Osteoblast (primary cell): ENCODE measurements at regions not wholly inside any gene's neighbourhood (a gene's known extent, or its start where the extent isn't known, plus 50 kb on each side); places are given as distances from the start of the nearest gene placed in this dataset.

Experiments
- DNase-seq: peaks from one replicate; pipeline ENCODE4 v3.0.0; 2011; ENCODE audit warnings: low spot score, mixed read lengths; ENCODE audit not compliant: insufficient read length; ENCODE audit errors: missing footprints
- H2AFZ ChIP-seq: 2 replicates; pipeline ENCODE4 v1.6.0; 2011; ENCODE audit warnings: mild to moderate bottlenecking, low read length
- H3K27ac ChIP-seq: 2 replicates; pipeline ENCODE4 v1.5.1; 2011; ENCODE audit warnings: mild to moderate bottlenecking, low read depth, low read length, moderate library complexity
- H3K27me3 ChIP-seq: 2 replicates; pipeline ENCODE4 v1.6.0; 2012; ENCODE audit warnings: mild to moderate bottlenecking, control low read depth, inconsistent platforms, low read length, moderate library complexity; ENCODE audit not compliant: insufficient read depth
- H3K36me3 ChIP-seq: 2 replicates; pipeline ENCODE4 v1.5.1; 2011; ENCODE audit warnings: mild to moderate bottlenecking, low read length, control low read depth, moderate library complexity; ENCODE audit not compliant: insufficient read depth
- H3K4me1 ChIP-seq: 2 replicates; pipeline ENCODE4 v1.5.1; 2011; ENCODE audit warnings: mild to moderate bottlenecking, low read length, control low read depth, moderate library complexity; ENCODE audit not compliant: insufficient read depth
- H3K4me2 ChIP-seq: 2 replicates; pipeline ENCODE4 v1.6.0; 2011; ENCODE audit warnings: mild to moderate bottlenecking, low read length; ENCODE audit not compliant: insufficient read depth
- H3K4me3 ChIP-seq: fragments of 200-600 bp; sonication (generic); 3 replicates; pipeline ENCODE4 v1.5.1; 2012; ENCODE audit warnings: mild to moderate bottlenecking, low read length, inconsistent platforms; ENCODE audit not compliant: insufficient read depth
- H3K79me2 ChIP-seq: 2 replicates; pipeline ENCODE4 v1.6.0; 2012; ENCODE audit warnings: mild to moderate bottlenecking, low read length, control low read depth, inconsistent platforms; ENCODE audit not compliant: insufficient read depth
- H3K9me3 ChIP-seq: 2 replicates; pipeline ENCODE4 v1.5.1; 2011; ENCODE audit warnings: low read depth, low read length, control low read depth
- H4K20me1 ChIP-seq: 2 replicates; pipeline ENCODE4 v1.6.0; 2012; ENCODE audit warnings: mild to moderate bottlenecking, low read length, control low read depth; ENCODE audit not compliant: insufficient read depth
- TF ChIP-seq, protein P1 (sequence below): IDR thresholded peaks from 2 replicates; pipeline ENCODE4 v1.5.1; 2011; ENCODE audit warnings: mild to moderate bottlenecking, low read depth, low read length, moderate library complexity; ENCODE audit errors: extremely low read depth

DNA sequence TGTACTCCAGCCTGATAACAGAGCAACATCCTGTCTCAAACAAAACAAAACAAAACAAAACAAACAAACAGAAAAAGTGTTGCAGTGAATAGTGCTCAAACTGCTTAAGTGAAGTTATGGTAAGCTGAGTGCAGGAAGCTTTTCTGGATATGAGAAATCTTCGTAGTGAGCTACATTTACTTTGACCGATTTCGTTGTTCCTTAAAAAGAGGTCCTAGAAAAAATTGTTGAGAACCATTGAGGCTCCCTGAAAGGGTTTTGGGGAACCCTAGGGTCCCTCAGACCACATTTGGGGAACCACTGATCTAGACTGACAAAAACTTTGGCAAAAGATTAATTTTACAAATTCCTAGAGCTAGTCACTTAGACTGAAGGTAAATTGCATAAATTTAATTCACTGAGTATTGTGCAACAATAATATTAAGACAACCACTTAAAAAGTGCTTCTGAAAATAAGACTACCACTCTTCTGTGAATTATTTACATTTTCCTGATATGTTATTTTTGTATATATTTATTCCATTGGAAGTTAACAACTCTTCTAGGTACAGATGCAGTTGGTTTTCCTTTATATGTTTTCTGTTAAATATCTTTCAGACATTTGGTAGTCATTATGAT lies 149.6 kb downstream of the FHIP1A start:
- Histone ChIP-seq H3K4me3 (no peak overlapping the region), H3K4me2 (no peak overlapping the region), H4K20me1 (no peaks in the 10 kb centered on the region), H2AFZ (no peak overlapping the region), H3K4me1 (no peaks in the 10 kb centered on the region), H3K9me3 (no peaks in the 10 kb centered on the region), H3K27ac (no peak overlapping the region), H3K79me2 (no peaks in the 10 kb centered on the region), H3K36me3 (no peaks in the 10 kb centered on the region), H3K27me3 (no peaks in the 10 kb centered on the region)
- no peak for DNase-seq
- TF ChIP-seq, protein P1, sequence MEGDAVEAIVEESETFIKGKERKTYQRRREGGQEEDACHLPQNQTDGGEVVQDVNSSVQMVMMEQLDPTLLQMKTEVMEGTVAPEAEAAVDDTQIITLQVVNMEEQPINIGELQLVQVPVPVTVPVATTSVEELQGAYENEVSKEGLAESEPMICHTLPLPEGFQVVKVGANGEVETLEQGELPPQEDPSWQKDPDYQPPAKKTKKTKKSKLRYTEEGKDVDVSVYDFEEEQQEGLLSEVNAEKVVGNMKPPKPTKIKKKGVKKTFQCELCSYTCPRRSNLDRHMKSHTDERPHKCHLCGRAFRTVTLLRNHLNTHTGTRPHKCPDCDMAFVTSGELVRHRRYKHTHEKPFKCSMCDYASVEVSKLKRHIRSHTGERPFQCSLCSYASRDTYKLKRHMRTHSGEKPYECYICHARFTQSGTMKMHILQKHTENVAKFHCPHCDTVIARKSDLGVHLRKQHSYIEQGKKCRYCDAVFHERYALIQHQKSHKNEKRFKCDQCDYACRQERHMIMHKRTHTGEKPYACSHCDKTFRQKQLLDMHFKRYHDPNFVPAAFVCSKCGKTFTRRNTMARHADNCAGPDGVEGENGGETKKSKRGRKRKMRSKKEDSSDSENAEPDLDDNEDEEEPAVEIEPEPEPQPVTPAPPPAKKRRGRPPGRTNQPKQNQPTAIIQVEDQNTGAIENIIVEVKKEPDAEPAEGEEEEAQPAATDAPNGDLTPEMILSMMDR: no peak

DNA sequence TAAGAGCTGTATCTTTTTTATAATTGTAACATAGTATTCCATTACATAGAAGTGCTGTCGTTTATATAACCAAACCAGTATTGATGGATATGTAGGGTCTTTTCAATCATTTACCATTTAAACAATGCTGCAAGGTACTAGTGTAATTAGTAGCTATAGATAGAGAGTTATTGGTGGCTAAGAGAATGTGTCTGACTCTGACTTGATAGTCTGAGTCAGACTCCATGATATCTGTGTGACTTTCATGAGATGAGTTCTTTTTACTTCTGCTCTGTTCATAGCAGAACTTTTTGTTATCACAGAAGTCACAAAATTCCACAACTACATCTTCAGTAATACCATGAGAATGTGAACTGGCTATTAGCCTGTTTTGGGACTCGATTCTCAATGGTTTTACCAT lies 150.6 kb downstream of the FHIP1A start:
- no peaks in the 10 kb centered on the region for H4K20me1 ChIP-seq
- TF ChIP-seq, protein P1: no peak
- no peak overlapping the region for H3K4me3 ChIP-seq
- H3K9me3 ChIP-seq: no peaks in the 10 kb centered on the region
- no peak for DNase-seq
- H3K79me2 ChIP-seq: no peaks in the 10 kb centered on the region
- no peaks in the 10 kb centered on the region for H3K4me1 ChIP-seq
- H2AFZ ChIP-seq: no peak overlapping the region
- no peaks in the 10 kb centered on the region for H3K27me3 ChIP-seq
- no peak overlapping the region for H3K4me2 ChIP-seq
- no peaks in the 10 kb centered on the region for H3K36me3 ChIP-seq
- H3K27ac ChIP-seq: no peak overlapping the region

DNA sequence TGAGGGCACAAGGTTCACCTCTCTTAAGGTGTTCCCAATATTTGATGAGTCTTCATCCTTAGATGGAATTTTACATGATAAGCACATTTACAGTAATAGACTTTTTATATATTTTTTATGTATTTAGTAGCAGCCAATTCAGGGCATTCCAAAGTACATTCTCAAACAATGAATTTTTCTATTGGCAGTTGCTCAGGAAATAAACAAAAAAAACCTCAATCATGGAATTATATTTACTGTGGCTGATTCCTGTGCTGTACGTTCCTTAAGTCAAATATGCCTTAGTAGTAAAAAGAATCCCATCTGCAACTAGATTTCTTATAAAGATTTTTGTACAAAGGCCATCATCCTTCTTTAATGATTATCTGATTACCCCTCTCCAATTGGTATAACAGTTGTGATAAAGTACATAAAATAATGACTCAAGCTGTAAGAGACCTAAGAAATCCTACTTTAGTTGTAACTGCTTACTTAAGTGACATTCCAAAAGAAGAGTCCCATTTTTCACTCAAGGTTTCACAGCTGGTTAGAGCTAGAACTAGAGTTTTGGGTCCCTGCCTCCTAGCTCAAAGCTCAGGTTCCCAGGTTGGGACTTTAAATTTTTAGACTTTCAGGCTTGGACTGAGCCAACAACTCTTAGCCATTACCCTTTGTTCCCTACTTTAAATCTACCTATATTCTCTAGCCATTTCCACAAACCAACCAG lies 152.7 kb downstream of the FHIP1A start:
- Histone ChIP-seq H3K4me1 (no peaks in the 10 kb centered on the region), H3K79me2 (no peaks in the 10 kb centered on the region), H4K20me1 (no peaks in the 10 kb centered on the region), H3K4me2 (no peak overlapping the region), H3K4me3 (no peak overlapping the region), H2AFZ (no peak overlapping the region), H3K27ac (no peak overlapping the region), H3K36me3 (no peaks in the 10 kb centered on the region), H3K27me3 (no peaks in the 10 kb centered on the region), H3K9me3 (no peaks in the 10 kb centered on the region)
- TF ChIP-seq, protein P1: no peak
- DNase-seq: no peak

GRCh38 chr4:151563194-151563593 lies 154.2 kb downstream of the FHIP1A start:
- no peak for DNase-seq
- Histone ChIP-seq H3K27me3 (no peaks in the 10 kb centered on the region), H4K20me1 (no peaks in the 10 kb centered on the region), H3K27ac (no peak overlapping the region), H3K36me3 (no peaks in the 10 kb centered on the region), H3K4me2 (no peak overlapping the region), H2AFZ (no peak overlapping the region), H3K9me3 (no peaks in the 10 kb centered on the region), H3K4me1 (no peaks in the 10 kb centered on the region), H3K79me2 (no peaks in the 10 kb centered on the region), H3K4me3 (no peak overlapping the region)
- TF ChIP-seq, protein P1: no peak
